CD4-positive, alpha-beta T cell (primary cell): ENCODE measurements at regions not wholly inside any gene's neighbourhood (a gene's known extent, or its start where the extent isn't known, plus 50 kb on each side); places are given as distances from the start of the nearest gene placed in this dataset.

Experiments
- ATAC-seq: fragments of 200-7000 bp; cut with Tn5 transposase; one replicate; pipeline ENCODE4 v1.10.0; 2022; ENCODE audit warnings: mild to moderate bottlenecking; ENCODE audit not compliant: poor library complexity
- CTCF ChIA-PET: fragments of 350-600 bp; sonication (Branson Sonifier 250); formaldehyde crosslinking; loops from one replicate; lab custom pipeline; 2021; ENCODE audit warnings: antibody characterized with exemption, inconsistent platforms; lab: Charles Lee
- POLR2A ChIA-PET: fragments of 350-600 bp; sonication (Branson Sonifier 250); formaldehyde crosslinking; loops from one replicate; lab custom pipeline; 2021; ENCODE audit warnings: antibody characterized with exemption, inconsistent platforms; lab: Charles Lee
- DNase-seq, 14 experiments: peaks; one replicate each; pipeline ENCODE4 v3.0.0-alpha.2; 2013 to 2020; ENCODE audit warnings: mixed read lengths in 2 of 14
- H3K27ac ChIP-seq, 2 donors: one replicate each; pipeline versions ENCODE4 v1.5.1 to v1.7.0; 2013; ENCODE audit warnings: low read length in 2 of 2, low read depth in 1 of 2, mild to moderate bottlenecking in 1 of 2
- H3K27me3 ChIP-seq, 2 experiments: 1 replicate in 1 of 2; 2 replicates in 1 of 2; pipeline versions ENCODE4 v1.6.1 to v1.7.0; 2013; ENCODE audit warnings: low read length in 2 of 2, control low read depth in 1 of 2, mild to moderate bottlenecking in 1 of 2, moderate library complexity in 1 of 2; ENCODE audit not compliant: insufficient read depth in 2 of 2, control insufficient read depth in 1 of 2
- H3K36me3 ChIP-seq: one replicate; pipeline ENCODE4 v1.6.1; 2013; ENCODE audit warnings: low read length, control low read depth; ENCODE audit not compliant: insufficient read depth
- H3K4me1 ChIP-seq: one replicate; pipeline ENCODE4 v1.6.1; 2013; ENCODE audit warnings: low read length, control low read depth; ENCODE audit not compliant: insufficient read depth
- H3K4me3 ChIP-seq: one replicate; pipeline ENCODE4 v1.5.1; 2013; ENCODE audit warnings: mild to moderate bottlenecking, low read length, moderate library complexity
- H3K9me3 ChIP-seq, 2 experiments: 1 replicate in 1 of 2; 2 replicates in 1 of 2; pipeline versions ENCODE4 v1.6.1 to v1.7.0; 2013; ENCODE audit warnings: low read length in 2 of 2, mild to moderate bottlenecking in 2 of 2, control low read depth in 1 of 2, moderate library complexity in 1 of 2; ENCODE audit not compliant: control insufficient read depth in 1 of 2, insufficient read depth in 1 of 2
- H3K27ac Mint-ChIP-seq: one replicate; pipeline ENCODE4 v1.8.0; 2020; ENCODE audit warnings: mixed read lengths
- H3K27me3 Mint-ChIP-seq: one replicate; pipeline ENCODE4 v1.8.0; 2021; ENCODE audit warnings: mixed read lengths
- H3K36me3 Mint-ChIP-seq: one replicate; pipeline ENCODE4 v1.8.0; 2021; ENCODE audit warnings: low read depth, mixed read lengths
- H3K4me1 Mint-ChIP-seq: one replicate; pipeline ENCODE4 v1.8.0; 2021; ENCODE audit warnings: low read depth, mixed read lengths
- H3K4me3 Mint-ChIP-seq: one replicate; pipeline ENCODE4 v1.8.0; 2020; ENCODE audit warnings: mild to moderate bottlenecking, mixed read lengths
- H3K9me3 Mint-ChIP-seq: one replicate; pipeline ENCODE4 v1.8.0; 2020; ENCODE audit warnings: mixed read lengths
- intact Hi-C, 2 experiments: fragments of 100-400 bp; cut with DNase I in 1 of 2; cut with micrococcal nuclease in 1 of 2; formaldehyde crosslinking; loops; one replicate each; pipeline versions ENCODE4 v1.15.1 to v1.9.0; 2023 to 2025; cut with DNase I, micrococcal nuclease
- TF ChIP-seq, protein P1 (sequence below): fragments of 200-600 bp; IDR thresholded peaks from one replicate; pipeline ENCODE4 v1.8.0; 2022; ENCODE audit warnings: antibody characterized with exemption, mild to moderate bottlenecking

DNA sequence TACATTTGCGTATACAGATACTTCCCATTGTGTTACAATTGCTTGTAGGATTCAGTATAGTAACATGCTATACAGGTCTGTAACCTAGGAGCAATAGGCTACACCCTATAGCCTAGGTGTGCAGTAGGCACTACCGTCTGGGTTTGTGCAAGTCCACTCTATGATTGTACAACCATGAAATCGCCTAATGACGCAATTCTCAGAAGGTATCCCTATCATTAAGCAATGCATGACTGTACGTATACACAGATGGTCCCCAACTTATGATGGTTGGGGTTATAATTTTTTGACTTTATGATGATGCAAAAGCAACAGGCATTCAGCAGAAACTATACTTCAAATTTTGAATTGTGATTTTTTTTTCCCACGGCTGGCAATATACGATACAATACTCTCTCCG lies 458.2 kb upstream of the NOX3 start:
- Mint-ChIP-seq H3K4me1 (no peaks in the 10 kb centered on the region), H3K9me3 (peaks cover 3% of the 10 kb centered on the region), H3K36me3 (peaks cover 27% of the 10 kb centered on the region), H3K27ac (no peak overlapping the region), H3K4me3 (no peak overlapping the region), H3K27me3 (no peaks in the 10 kb centered on the region)
- ChIA-PET CTCF (no interaction called here), POLR2A (no interaction called here)
- H3K4me3 ChIP-seq = no peak overlapping the region
- ATAC-seq (no peak), DNase-seq (no peak)
- TF ChIP-seq, protein P1, sequence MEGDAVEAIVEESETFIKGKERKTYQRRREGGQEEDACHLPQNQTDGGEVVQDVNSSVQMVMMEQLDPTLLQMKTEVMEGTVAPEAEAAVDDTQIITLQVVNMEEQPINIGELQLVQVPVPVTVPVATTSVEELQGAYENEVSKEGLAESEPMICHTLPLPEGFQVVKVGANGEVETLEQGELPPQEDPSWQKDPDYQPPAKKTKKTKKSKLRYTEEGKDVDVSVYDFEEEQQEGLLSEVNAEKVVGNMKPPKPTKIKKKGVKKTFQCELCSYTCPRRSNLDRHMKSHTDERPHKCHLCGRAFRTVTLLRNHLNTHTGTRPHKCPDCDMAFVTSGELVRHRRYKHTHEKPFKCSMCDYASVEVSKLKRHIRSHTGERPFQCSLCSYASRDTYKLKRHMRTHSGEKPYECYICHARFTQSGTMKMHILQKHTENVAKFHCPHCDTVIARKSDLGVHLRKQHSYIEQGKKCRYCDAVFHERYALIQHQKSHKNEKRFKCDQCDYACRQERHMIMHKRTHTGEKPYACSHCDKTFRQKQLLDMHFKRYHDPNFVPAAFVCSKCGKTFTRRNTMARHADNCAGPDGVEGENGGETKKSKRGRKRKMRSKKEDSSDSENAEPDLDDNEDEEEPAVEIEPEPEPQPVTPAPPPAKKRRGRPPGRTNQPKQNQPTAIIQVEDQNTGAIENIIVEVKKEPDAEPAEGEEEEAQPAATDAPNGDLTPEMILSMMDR = no peak
- peaks cover 5 to 7% of the 10 kb centered on the region in 2 experiments for H3K9me3 ChIP-seq
- no peaks in the 10 kb centered on the region for H3K27me3 ChIP-seq
- no peaks in the 10 kb centered on the region for H3K36me3 ChIP-seq
- H3K4me1 ChIP-seq = no peaks in the 10 kb centered on the region
- H3K27ac ChIP-seq = no peak overlapping the region
- intact Hi-C loops = no loop called here

DNA sequence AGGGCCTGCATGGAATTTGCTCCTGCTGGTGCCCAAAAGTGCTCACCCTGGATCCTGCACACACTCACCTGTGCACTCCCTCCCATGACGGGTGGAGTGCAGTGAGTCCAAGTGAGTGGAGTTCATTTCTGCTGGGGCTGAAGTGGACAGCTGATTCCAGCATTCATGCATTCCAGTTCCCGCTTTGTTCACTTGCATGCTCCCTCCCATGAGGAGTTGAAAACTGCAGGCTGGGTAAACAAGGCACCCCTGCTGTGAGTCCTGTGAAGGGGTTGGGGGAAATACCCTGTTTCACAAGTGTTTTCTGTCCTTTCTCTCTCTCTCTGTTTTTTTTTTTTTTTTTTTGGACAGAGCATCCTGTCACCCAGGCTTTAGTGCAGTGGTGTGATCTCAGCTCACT lies 454.1 kb upstream of the NOX3 start:
- Mint-ChIP-seq H3K9me3 (peaks cover 7% of the 10 kb centered on the region), H3K36me3 (peaks cover 32% of the 10 kb centered on the region), H3K4me1 (no peaks in the 10 kb centered on the region), H3K27ac (no peak overlapping the region), H3K27me3 (no peaks in the 10 kb centered on the region), H3K4me3 (no peak overlapping the region)
- ATAC-seq (no peak), DNase-seq (no peak)
- H3K4me3 ChIP-seq = no peak overlapping the region
- H3K9me3 ChIP-seq = peaks cover 5 to 7% of the 10 kb centered on the region in 2 experiments
- H3K36me3 ChIP-seq = no peaks in the 10 kb centered on the region
- ChIA-PET CTCF (no interaction called here), POLR2A (no interaction called here)
- no peak overlapping the region for H3K27ac ChIP-seq
- H3K4me1 ChIP-seq = no peaks in the 10 kb centered on the region
- intact Hi-C loops = no loop called here
- TF ChIP-seq, protein P1 = no peak
- H3K27me3 ChIP-seq = no peaks in the 10 kb centered on the region

DNA sequence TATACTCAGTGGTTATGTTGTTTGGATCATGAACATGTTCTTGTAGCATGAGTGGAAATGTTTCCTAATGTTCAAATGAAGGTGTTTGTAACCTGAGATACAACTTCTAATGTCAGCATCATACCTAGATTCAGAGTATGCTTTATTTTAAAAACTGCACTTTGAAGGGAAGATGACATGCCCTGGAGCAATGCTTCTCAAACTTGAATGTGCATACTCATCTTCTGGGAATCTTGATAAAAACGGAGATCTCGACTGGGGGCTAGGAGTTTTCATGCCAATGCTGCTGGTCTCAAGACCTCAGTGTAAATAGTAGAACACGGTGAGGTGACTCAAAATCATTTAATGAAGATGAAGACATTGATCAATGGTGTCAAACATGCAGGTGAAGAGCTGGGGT lies 440.0 kb upstream of the NOX3 start:
- Mint-ChIP-seq H3K27ac (no peak overlapping the region), H3K4me1 (no peaks in the 10 kb centered on the region), H3K9me3 (no peaks in the 10 kb centered on the region), H3K4me3 (no peak overlapping the region), H3K36me3 (no peaks in the 10 kb centered on the region), H3K27me3 (no peaks in the 10 kb centered on the region)
- H3K27ac ChIP-seq = no peak overlapping the region
- TF ChIP-seq, protein P1 = no peak
- H3K27me3 ChIP-seq = no peaks in the 10 kb centered on the region
- ATAC-seq (no peak), DNase-seq (no peak)
- H3K4me1 ChIP-seq = no peaks in the 10 kb centered on the region
- no peak overlapping the region for H3K4me3 ChIP-seq
- ChIA-PET POLR2A (no interaction called here), CTCF (no interaction called here)
- no peaks in the 10 kb centered on the region for H3K36me3 ChIP-seq
- H3K9me3 ChIP-seq = no peaks in the 10 kb centered on the region
- intact Hi-C loops = no loop called here
